CD14-positive monocyte (primary cell): ENCODE measurements at regions not wholly inside any gene's neighbourhood (a gene's known extent, or its start where the extent isn't known, plus 50 kb on each side); places are given as distances from the start of the nearest gene placed in this dataset.

Experiments used
- DNase-seq, 3 donors: peaks; one replicate each; pipeline ENCODE4 v3.0.0-alpha.2; 2011 to 2022
- H2AFZ ChIP-seq: 2 replicates; pipeline ENCODE4 v1.6.0; 2012; ENCODE audit warnings: mild to moderate bottlenecking, low read depth, low read length, inconsistent platforms; ENCODE audit not compliant: insufficient read depth, poor library complexity, severe bottlenecking
- H3K27ac ChIP-seq, 2 donors: 1 replicate in 1 of 2; 2 replicates in 1 of 2; pipeline ENCODE4 v1.5.1; 2012 to 2013; ENCODE audit warnings: low read length in 2 of 2, control low read depth in 1 of 2, inconsistent platforms in 1 of 2, low read depth in 1 of 2, mild to moderate bottlenecking in 1 of 2
- H3K27me3 ChIP-seq, 2 donors: one replicate each; pipeline versions ENCODE4 v1.6.0 to v1.6.1; 2011 to 2013; ENCODE audit warnings: low read length in 2 of 2; ENCODE audit not compliant: control insufficient read depth in 2 of 2, insufficient read depth in 2 of 2
- H3K36me3 ChIP-seq, 2 donors: replicated peaks in 1 of 2; 1 replicate in 1 of 2; 2 replicates in 1 of 2; pipeline versions ENCODE4 v1.5.1 to v1.6.1; 2012 to 2013; ENCODE audit warnings: low read length in 2 of 2, control low read depth in 1 of 2, inconsistent platforms in 1 of 2, mild to moderate bottlenecking in 1 of 2; ENCODE audit not compliant: insufficient read depth in 2 of 2, control insufficient read depth in 1 of 2
- H3K4me1 ChIP-seq, 2 donors: 1 replicate in 1 of 2; 2 replicates in 1 of 2; pipeline versions ENCODE4 v1.5.1 to v1.6.1; 2012 to 2013; ENCODE audit warnings: low read length in 2 of 2, control low read depth in 1 of 2, inconsistent platforms in 1 of 2, mild to moderate bottlenecking in 1 of 2, moderate library complexity in 1 of 2; ENCODE audit not compliant: insufficient read depth in 2 of 2, control insufficient read depth in 1 of 2
- H3K4me2 ChIP-seq: replicated peaks from 2 replicates; pipeline ENCODE3; 2012; ENCODE audit warnings: low read length, moderate library complexity, mild to moderate bottlenecking; ENCODE audit not compliant: poor library complexity, severe bottlenecking; ENCODE audit errors: extremely low read depth
- H3K4me3 ChIP-seq, 3 experiments: fragments of 200-600 bp in 1 of 3; sonication (generic) in 1 of 3; replicated peaks in 1 of 3; 1 replicate in 2 of 3; 2 replicates in 1 of 3; pipeline ENCODE4 v1.5.1; 2011 to 2013; ENCODE audit warnings: low read length in 3 of 3, mild to moderate bottlenecking in 3 of 3, control low read depth in 2 of 3, low read depth in 2 of 3, inconsistent platforms in 1 of 3, moderate library complexity in 1 of 3
- H3K79me2 ChIP-seq: 2 replicates; pipeline ENCODE4 v1.6.0; 2012; ENCODE audit warnings: mild to moderate bottlenecking, control low read depth, inconsistent platforms, low read length, moderate library complexity; ENCODE audit not compliant: insufficient read depth
- H3K9ac ChIP-seq: 2 replicates; pipeline ENCODE4 v1.6.0; 2017; ENCODE audit warnings: low read length, mild to moderate bottlenecking; ENCODE audit not compliant: insufficient read depth, poor library complexity, severe bottlenecking
- H3K9me3 ChIP-seq, 2 donors: replicated peaks in 1 of 2; 1 replicate in 1 of 2; 2 replicates in 1 of 2; pipeline versions ENCODE4 v1.5.1 to v1.6.1; 2012 to 2013; ENCODE audit warnings: low read length in 2 of 2, control low read depth in 1 of 2; ENCODE audit not compliant: control insufficient read depth in 1 of 2, insufficient read depth in 1 of 2
- H4K20me1 ChIP-seq: 2 replicates; pipeline ENCODE4 v1.6.0; 2012; ENCODE audit warnings: mild to moderate bottlenecking, low read length, control low read depth, moderate library complexity; ENCODE audit not compliant: insufficient read depth
- H3K27ac Mint-ChIP-seq, 7 donors: one replicate each; pipeline ENCODE4 v1.8.0; 2020; ENCODE audit warnings: mild to moderate bottlenecking in 7 of 7, mixed read lengths in 7 of 7, moderate library complexity in 6 of 7, inconsistent platforms in 2 of 7
- H3K27me3 Mint-ChIP-seq, 3 donors: one replicate each; pipeline ENCODE4 v1.8.0; 2021 to 2022; ENCODE audit warnings: low read depth in 3 of 3, mild to moderate bottlenecking in 3 of 3, mixed read lengths in 3 of 3, moderate library complexity in 3 of 3, inconsistent platforms in 1 of 3
- H3K36me3 Mint-ChIP-seq, 2 donors: one replicate each; pipeline ENCODE4 v1.8.0; 2020; ENCODE audit warnings: mixed read lengths in 2 of 2, inconsistent platforms in 1 of 2, mild to moderate bottlenecking in 1 of 2
- H3K4me1 Mint-ChIP-seq: one replicate; pipeline ENCODE4 v1.8.0; 2020; ENCODE audit warnings: mild to moderate bottlenecking, mixed read lengths
- H3K4me3 Mint-ChIP-seq, 2 donors: one replicate each; pipeline ENCODE4 v1.8.0; 2020; ENCODE audit warnings: mild to moderate bottlenecking in 2 of 2, mixed read lengths in 2 of 2, moderate library complexity in 1 of 2
- H3K9me3 Mint-ChIP-seq, 7 donors: one replicate each; pipeline ENCODE4 v1.8.0; 2020 to 2022; ENCODE audit warnings: mixed read lengths in 7 of 7, mild to moderate bottlenecking in 6 of 7, moderate library complexity in 6 of 7, inconsistent platforms in 2 of 7
- WGBS: methylation state at CpG from one replicate; pipeline ENCODE4 v1.1.5; 2013; ENCODE audit warnings: missing lambda C conversion rate; ENCODE audit not compliant: insufficient coverage; 5-methylcytosine and 5-hydroxymethylcytosine counted together
- intact Hi-C, 2 donors: fragments of 100-400 bp; cut with micrococcal nuclease; formaldehyde crosslinking; loops; one replicate each; pipeline versions ENCODE4 v1.15.0 to v1.15.1; 2023
- TF ChIP-seq, protein P1 (sequence below): fragments of 200-600 bp; IDR thresholded peaks from one replicate; pipeline ENCODE4 v1.8.0; 2022; ENCODE audit warnings: antibody characterized with exemption, mild to moderate bottlenecking

DNA sequence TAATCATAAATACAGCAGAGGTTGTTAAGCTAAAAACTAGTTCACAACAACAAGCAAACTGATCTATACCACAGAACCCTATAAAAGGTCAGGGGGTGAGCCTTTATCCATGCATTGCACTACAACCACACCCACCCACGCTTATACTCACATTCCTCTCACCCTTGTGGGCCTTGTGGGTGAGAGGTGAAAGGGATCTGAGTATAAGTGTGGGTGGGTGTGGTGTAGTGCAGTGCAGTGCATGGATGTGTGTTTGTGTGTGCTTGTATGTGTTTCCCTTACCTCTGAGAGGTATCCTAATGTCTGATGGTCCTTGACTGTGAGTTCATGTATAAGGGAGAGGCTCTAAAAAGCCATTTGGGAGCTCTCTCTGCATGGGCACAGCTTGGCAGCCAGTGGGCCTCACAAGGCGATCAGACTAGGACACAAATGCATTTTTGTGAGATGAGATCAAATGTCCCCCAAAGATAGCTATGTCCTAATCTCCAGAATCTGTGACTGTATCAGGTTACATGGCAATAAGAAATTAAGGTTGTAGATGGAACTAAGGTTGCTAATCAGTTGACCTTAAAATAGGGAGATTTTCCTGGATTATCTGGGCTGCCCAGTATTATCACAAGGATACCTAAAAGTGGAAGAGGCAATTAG is 95.5 kb upstream of the DPT start:
- intact Hi-C loops = no loop called here
- H3K36me3 Mint-ChIP-seq = no peaks in the 10 kb centered on the region
- H3K27ac ChIP-seq = no peak overlapping the region
- H3K4me2 ChIP-seq = no peak overlapping the region
- H3K9me3 ChIP-seq = no peaks in the 10 kb centered on the region
- H3K9ac ChIP-seq = no peak overlapping the region
- no peaks in the 10 kb centered on the region for H3K27me3 Mint-ChIP-seq
- H3K27ac Mint-ChIP-seq = no peak overlapping the region
- TF ChIP-seq, protein P1, sequence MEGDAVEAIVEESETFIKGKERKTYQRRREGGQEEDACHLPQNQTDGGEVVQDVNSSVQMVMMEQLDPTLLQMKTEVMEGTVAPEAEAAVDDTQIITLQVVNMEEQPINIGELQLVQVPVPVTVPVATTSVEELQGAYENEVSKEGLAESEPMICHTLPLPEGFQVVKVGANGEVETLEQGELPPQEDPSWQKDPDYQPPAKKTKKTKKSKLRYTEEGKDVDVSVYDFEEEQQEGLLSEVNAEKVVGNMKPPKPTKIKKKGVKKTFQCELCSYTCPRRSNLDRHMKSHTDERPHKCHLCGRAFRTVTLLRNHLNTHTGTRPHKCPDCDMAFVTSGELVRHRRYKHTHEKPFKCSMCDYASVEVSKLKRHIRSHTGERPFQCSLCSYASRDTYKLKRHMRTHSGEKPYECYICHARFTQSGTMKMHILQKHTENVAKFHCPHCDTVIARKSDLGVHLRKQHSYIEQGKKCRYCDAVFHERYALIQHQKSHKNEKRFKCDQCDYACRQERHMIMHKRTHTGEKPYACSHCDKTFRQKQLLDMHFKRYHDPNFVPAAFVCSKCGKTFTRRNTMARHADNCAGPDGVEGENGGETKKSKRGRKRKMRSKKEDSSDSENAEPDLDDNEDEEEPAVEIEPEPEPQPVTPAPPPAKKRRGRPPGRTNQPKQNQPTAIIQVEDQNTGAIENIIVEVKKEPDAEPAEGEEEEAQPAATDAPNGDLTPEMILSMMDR = no peak
- no peak overlapping the region for H3K4me3 Mint-ChIP-seq
- no peaks in the 10 kb centered on the region for H3K4me1 Mint-ChIP-seq
- no peaks in the 10 kb centered on the region for H3K79me2 ChIP-seq
- WGBS = no CpG with 5 or more reads among the region's 2 CpGs
- no peak for DNase-seq
- H3K9me3 Mint-ChIP-seq = peaks cover 0 to 5% (median 0%) of the 10 kb centered on the region in 7 donors
- H3K4me3 ChIP-seq = no peak overlapping the region
- H3K36me3 ChIP-seq = no peaks in the 10 kb centered on the region
- no peak overlapping the region for H2AFZ ChIP-seq
- H4K20me1 ChIP-seq = no peaks in the 10 kb centered on the region
- H3K27me3 ChIP-seq = no peaks in the 10 kb centered on the region
- H3K4me1 ChIP-seq = no peaks in the 10 kb centered on the region

DNA sequence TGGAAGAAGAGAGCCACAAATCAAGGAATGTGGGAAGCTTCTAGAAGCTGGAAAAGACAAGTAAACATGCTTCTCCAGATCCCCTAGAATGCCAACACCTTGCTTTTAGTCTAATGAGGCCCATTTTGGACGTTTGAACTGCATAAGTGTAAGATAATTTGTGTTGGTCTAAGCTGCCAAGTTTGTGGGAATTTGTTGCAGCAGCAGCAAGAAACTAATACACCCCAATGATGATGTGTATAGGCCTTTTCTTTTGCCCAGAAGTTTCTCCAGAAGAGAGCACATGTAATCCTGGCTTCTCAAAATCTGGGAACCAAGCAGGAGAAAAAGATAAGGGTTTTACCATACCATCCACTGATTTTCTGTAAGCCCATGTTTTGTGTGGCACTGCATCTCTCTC is 96.1 kb upstream of the DPT start:
- no CpG with 5 or more reads among the region's 1 CpG for WGBS
- Histone ChIP-seq H3K79me2 (no peaks in the 10 kb centered on the region), H2AFZ (no peak overlapping the region), H3K4me3 (no peak overlapping the region), H3K4me2 (no peak overlapping the region), H3K4me1 (no peaks in the 10 kb centered on the region), H3K36me3 (no peaks in the 10 kb centered on the region), H3K9ac (no peak overlapping the region), H3K27me3 (no peaks in the 10 kb centered on the region), H3K9me3 (no peaks in the 10 kb centered on the region), H4K20me1 (no peaks in the 10 kb centered on the region), H3K27ac (no peak overlapping the region)
- no peak for DNase-seq
- intact Hi-C loops = no loop called here
- no peaks in the 10 kb centered on the region for H3K4me1 Mint-ChIP-seq
- H3K9me3 Mint-ChIP-seq = peaks cover 0 to 5% (median 0%) of the 10 kb centered on the region in 7 donors
- no peak overlapping the region for H3K27ac Mint-ChIP-seq
- TF ChIP-seq, protein P1 = no peak
- no peaks in the 10 kb centered on the region for H3K27me3 Mint-ChIP-seq
- H3K36me3 Mint-ChIP-seq = no peaks in the 10 kb centered on the region
- H3K4me3 Mint-ChIP-seq = no peak overlapping the region
